ENCODE measurements at regions not wholly inside any gene's neighbourhood (a gene's known extent, or its start where the extent isn't known, plus 50 kb on each side); places are given as distances from the start of the nearest gene placed in this dataset.

DNA sequence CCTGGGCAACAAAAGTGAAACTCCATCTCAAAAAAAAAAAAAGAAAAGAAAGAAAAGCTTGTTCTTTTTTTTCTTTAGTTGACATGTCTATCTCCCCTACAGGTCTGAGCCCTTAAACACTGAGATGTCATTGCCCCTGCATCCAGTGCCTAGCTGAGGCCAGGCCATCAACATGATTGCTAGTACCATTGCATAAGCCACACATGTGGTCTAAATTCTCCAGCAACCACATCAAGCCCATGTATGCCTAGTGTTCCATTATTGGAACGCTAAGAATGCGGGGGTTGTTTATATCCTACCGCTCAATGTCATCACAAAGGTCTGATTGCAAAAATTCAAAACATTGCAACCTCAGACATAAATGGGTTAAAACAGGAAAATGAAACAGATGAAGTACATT is 62.7 kb downstream of the NPTX2 start:
- DNase-seq (ENCODE audit: low read depth in 3 of 3, low spot score in 1 of 3) = no peak

DNA sequence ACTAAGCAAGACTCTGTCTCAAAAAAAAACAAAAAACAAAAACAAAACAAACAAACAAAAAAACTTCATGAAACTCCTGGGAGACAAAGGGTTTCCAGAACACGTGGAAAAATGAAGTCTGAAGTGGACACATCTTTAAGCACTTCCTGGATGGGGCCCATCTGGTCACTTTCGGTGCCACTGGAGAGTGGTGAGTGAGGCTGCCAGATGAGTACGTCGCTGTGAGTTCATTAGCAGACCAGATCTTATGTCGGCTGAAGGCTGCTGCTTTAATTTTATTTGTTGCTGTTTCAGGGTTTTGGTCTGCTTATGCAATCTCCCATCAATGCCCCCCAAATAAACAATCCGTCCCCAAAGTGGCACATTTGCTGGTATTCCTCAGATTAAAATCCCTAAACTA is 64.4 kb downstream of the NPTX2 start:
- DNase-seq (ENCODE audit: low read depth in 3 of 3, low spot score in 1 of 3) = no peak

DNA sequence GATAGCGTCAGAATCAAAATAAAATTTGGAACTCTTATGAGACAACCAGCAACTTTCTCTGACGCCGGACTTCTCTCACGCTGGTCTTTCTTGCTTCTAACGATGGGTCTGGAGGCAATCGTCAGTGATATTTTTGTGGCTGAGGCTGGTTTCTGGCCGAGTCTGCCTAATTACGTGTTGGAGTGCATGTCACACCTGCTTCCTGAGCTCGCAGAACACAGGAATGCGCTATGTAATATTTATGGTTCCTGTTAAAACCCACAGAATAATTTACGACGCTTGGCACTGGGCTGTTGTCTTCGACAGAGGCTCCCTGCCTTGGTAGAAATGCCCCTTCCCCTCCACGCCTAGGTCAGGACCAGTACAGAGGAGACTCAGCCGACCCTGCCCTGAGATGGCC is 64.9 kb downstream of the NPTX2 start:
- no peak for DNase-seq (ENCODE audit: low read depth in 3 of 3, low spot score in 1 of 3)

DNA sequence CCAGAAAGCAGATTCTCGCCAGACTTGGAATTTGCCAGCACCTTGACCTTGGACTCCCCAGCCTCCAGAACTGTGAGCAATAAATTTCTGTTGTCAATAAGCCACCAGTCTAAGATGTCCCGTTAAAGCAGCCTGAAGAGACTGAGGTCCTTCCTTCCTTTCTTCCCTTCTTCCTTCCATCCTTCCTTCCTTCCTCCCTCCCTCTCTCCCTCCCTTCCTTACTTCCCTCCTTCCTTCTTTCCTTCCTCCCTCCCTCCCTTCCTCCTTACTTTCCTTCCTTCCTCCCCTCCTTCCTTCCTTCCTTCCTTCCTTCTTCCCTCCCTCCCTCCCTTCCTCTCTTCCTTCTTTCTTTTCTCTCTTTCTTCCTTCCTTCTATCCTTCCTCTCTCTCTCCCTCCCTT is 66.4 kb downstream of the NPTX2 start:
- no peak for DNase-seq (ENCODE audit: low read depth in 3 of 3, low spot score in 1 of 3)

DNA sequence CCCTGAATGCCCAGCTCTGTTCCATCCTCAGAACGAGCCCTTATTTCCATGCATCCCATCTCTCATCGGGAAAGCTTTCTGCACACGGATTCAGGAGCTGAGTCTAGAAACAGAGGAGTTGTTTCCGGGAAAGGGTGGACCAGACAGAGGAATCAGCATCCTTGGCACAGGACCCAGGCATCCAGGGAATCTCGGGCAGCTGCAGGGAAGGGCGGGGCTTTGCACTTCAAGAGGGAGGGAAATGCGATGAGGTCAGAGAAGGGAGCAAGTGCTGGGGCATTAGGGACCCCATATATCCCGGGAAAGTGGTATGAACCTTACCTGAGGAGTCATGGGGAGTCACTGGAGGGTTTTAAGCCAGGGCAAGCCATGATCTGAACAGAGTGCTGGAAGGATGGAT is 68.5 kb downstream of the NPTX2 start:
- DNase-seq (ENCODE audit: low read depth in 3 of 3, low spot score in 1 of 3) = no peak

DNA sequence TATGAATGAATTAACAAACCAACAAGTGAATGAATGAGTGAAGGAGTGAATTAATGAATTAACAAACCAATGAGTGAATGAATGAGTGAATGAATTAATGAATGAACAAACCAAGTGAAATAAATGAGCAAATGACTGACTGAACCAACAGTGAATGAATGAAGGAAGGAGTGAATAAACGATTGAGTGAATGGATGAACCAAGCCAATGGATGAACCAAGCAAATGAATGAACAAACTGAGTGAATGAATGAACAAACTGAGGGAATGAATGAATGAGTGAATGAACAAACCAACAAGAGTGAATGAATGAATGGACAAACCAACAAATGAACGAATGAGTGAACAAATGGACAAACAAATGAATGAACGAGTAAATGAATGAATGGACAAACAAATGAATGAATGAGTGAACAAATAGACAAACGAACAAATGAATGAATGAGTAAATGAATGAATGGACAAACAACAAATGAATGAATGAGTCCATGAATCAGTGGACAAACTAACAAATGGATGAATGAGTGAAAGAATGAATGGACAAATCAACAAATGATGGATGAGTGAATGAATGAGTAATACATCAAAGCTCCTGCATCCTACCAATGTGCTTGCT is 69.5 kb downstream of the NPTX2 start:
- no peak for DNase-seq (ENCODE audit: low read depth in 3 of 3, low spot score in 1 of 3)

DNA sequence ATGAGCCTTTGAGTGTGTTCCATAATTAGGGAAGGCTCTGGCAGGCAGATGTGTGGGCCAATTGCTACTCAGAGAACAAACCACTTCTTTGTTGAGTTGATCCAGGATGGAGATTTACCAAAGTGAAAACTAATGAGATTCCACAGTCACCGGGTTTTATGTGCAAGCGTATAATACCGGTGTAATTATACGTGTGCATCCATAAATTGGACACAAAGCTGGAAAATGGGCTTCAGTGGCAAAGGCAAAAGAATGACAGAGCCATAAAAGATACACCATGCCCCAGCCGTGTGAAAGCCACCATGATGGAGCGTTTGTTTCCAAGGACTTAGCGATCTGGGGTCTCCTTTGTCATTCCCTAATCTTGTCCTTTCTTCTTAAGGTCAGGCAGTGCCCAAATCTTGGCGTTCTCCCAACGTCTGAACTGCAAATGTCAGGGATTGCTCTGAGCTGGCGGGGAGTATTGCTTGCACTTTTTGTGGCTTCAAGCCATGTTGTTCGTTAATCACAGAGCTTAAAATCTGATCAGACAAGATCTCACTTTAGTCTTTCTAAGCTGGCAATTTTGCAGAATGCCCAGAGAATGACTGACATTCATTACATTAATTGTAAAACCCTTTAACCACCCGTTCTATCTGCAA is 70.1 kb downstream of the NPTX2 start:
- no peak for DNase-seq (ENCODE audit: low read depth in 3 of 3, low spot score in 1 of 3)

DNA sequence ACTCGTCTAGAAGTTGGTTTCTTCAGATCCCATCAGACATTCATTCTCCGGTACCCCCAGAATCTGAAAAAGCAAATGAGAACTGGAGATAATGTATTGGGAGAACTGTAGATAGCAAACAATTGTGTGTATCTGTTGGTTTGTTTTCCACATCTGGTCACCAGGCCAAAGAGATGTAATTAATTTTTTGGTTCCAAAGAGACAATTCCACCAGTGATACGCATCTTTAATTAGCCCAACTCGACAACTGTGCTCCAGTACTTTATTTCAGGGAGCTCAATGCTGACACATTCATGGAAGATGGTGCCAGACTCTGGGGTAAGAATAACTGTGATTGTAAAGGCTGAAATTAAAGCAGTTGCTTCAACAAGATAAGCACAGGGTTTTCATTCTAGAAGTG is 74.5 kb downstream of the NPTX2 start:
- DNase-seq (ENCODE audit: low read depth in 3 of 3, low spot score in 1 of 3) = no peak

DNA sequence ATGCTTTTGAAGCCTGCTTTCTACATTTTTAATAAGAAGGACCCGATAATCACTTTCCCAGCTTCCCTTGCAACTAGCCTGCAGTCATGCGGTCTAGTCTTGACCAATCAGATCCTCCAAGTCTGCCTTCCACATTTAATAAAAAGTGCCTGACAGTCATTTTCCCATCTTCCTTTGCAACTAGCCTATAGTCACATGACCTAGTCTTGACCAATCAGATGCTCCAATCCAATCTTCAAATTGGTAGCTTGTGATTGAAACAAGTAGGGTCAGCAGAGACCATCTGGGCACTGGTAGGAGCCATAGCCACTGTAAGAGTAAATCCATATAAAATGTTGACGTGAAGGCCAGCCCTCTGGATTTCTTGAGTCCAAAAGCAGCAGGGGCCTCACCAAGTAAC is 80.0 kb downstream of the NPTX2 start:
- DNase-seq (ENCODE audit: low read depth in 3 of 3, low spot score in 1 of 3) = no peak

DNA sequence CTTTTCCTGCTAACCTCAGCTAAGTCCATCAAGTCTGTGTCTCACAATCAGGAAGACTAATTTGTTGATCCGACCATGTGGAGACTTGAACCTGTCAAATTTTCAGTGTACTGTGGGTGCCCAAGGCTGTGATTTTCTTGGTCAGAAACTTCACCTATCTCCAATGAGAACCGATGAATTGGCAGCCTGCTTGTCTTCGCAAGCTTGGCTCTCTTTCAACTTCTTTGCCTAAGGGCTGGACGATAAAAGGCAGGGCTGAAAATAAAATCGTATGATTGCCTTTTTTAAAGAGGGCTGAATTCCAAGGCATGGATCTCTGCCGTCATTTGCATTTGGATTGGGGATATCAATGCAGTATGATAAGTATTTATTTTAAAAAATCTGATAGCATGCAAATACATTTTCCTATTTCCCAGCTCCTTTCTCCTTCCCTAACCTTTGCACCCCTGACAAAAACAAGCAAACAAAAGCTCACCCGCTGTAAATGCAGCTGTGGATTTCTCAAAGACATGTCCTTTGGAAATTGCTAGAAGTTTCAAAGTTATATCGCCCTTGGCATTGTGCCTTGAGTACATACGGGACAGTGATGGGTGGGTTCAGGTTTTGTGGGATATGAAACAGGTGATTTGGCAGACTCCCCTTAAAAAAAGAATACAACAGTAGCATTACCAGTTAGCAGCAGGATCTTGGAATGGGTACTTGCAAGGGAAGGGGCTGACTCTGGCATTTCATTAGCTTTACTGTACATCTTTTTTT is 80.6 kb downstream of the NPTX2 start:
- no peak for DNase-seq (ENCODE audit: low read depth in 3 of 3, low spot score in 1 of 3)

DNA sequence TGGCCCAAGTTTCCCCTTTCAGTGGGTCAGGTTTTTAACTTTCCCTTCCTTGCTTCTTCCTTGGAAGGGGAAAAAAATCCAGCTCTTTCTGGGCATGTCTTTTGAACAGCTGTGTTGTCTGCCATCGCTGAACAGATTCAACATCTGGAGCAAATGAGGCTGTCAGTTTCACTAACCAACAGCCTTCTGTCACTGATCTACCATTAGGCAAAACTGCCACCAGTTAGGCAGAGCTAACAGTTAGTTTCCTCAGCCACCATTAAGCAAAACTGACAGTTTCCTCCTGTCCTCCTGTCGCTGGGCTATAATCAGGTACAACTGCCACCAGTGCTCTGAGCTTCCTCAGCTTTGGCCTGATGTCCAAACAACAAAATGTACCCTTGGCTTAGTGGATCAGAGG is 81.9 kb downstream of the NPTX2 start:
- no peak for DNase-seq (ENCODE audit: low read depth in 3 of 3, low spot score in 1 of 3)

DNA sequence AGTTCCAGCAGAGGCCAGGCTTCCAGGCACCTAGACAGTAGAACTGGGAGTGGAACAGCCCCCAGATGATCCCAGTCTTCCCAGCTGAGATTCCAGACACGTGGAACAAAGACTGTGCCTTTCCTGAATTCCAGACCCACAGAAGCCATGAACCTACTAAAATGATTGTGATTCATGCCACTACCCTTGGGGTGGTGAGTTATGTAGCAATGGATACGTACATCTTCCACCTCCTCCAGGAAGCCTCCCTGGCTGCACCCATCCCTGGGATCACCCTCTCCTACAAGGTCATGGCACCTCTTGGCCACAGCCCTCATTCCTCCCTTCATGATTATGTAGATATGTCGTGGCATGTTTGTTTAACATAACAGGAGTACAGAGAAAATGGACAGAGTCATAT is 83.4 kb downstream of the NPTX2 start:
- DNase-seq (ENCODE audit: low read depth in 3 of 3, low spot score in 1 of 3) = no peak

DNA sequence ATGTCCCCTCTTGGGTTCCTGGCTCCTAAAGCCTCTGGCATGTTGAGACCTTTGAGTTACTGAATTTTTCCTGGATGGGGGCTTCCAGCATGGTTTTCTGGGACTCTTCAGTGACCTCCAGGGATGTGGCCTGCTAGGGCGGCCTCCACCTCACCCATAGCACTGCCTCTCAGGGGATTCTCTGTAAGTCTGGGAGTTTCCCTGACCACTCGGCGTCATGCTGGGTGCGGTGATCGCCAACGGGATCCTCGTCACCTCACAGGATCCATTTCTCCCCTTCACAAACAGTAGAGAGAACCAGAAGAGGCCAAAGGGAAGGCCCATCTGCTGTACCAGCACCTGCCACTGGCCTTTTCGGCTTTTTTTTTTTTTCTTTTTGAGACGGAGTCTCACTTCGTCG is 84.3 kb downstream of the NPTX2 start:
- no peak for DNase-seq (ENCODE audit: low read depth in 3 of 3, low spot score in 1 of 3)

DNA sequence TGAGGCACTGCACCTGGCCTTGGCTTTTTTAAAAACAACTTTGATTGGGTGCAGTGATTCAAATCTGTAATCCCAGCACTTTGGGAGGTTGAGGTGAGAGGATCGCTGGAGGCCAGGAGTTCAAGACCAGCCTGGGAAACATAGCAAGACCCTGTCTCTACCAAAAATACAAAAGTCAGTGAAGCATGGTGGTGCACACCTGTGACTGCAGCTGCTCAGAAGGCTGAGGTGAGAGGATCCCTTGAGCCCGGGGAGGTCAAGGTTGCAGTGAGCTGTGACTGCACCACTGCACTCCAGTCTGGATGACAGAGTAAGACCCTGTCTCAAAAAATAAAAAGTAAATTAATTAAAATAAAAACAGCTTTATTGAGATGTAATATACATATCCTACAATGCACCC is 84.9 kb downstream of the NPTX2 start:
- DNase-seq (ENCODE audit: low read depth in 3 of 3, low spot score in 1 of 3) = no peak

DNA sequence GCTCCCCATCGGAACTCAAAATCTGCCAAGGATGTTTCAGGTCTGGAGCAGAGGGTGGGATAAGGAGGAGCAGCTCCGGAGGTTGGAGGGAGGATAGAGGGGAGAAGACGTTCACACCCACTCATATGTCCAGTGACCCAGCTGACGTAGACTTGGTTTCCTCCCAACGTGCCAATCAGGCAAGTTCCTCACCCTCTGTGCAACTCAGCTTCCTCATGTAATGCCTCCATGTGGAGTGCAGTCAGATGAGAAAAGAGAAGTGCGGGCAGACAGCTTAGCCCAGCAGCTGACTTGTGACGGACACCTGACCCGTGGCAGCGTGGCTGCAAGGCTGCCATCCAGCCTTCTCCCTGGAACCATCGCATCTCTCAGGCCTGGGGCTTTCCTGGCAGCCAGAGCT is 86.8 kb downstream of the NPTX2 start:
- no peak for DNase-seq (ENCODE audit: low read depth in 3 of 3, low spot score in 1 of 3)

DNA sequence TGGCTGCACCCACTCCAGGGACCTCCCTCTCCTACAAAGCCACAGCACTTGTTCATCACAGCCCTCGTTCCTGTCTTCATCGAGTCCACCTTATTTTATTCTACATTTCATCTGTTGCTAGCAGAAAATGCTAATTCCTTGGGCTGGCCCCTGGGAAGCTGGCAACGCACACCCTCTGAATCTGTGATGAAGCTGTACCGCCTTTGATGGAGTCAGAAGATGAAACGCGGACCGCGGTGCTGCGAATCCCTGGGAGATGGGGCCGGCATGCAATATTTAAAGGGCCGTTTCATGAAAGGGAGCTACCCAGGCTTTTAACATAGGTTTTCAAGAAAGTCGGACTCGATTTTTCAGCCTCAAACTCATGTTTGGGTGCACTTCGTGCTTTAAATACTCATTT is 88.5 kb downstream of the NPTX2 start:
- no peak for DNase-seq (ENCODE audit: low read depth in 3 of 3, low spot score in 1 of 3)

DNA sequence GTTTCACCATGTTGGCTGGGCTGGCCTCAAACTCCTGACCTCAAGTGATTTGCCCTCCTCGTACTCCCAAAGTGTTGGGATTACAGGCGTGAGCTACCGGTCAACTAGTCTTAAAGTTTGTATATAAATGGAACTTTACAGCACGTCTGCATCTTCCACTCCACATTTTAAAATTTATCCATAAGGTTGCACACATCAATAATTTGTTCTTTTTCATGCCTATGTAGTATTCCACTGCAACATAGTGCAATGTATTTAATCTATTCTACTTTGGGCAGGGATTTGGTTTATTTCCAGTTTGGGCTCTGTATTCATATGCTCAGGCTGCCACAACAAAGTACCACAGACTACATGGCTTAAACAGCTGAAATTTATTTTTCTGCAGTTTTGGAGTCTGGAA is 90.0 kb downstream of the NPTX2 start:
- no peak for DNase-seq (ENCODE audit: low read depth in 3 of 3, low spot score in 1 of 3)

DNA sequence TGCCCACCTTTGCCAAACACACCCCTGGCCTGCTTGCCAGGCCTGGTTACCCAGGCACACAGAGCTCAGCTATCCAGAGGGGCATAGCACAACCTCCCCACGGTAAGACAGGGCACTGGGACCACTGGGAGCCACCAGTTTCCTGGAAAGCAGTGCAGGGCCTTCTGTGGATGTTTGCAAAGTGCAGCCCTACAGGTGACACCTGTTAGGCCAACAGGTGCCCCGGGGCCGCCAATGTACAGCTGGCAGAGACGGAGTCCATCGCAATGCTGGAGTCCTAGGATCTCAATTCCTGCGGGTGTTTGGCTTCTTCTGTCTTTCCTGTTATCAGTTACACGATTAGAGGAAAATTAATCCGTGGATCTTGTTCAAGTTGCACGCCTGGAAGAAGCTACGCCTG is 94.9 kb downstream of the NPTX2 start:
- DNase-seq (ENCODE audit: low read depth in 3 of 3, low spot score in 1 of 3) = no peak

DNA sequence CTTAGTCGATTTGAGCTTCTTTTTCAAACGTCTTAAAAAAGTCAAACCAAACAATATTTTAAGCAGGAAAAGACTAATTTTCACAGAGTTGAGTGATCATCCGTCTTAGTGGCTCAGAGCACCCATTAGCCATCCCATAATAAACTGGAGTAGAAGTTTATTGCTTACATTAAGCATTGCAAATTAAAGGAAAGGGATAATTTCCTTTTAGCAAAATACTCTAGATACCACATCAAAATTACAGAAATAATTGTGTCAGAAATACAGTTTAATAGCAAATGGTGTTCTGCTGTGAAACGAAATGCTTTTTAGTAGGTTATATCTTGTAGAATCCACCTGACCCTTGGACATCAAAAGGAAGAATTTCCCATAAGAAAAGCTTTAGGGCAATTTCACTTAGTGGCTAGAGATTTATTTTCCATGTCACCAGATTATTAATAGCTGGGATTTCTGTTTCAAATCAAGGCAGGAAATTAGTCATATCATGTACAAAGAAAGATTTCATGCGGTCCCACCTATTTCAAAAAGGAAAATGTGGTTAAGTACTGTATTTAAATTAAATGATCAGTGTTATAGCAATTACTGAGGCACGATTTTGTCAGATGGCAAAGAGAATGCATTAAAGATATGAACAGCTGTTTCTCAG is 96.2 kb downstream of the NPTX2 start:
- no peak for DNase-seq (ENCODE audit: low read depth in 3 of 3, low spot score in 1 of 3)

DNA sequence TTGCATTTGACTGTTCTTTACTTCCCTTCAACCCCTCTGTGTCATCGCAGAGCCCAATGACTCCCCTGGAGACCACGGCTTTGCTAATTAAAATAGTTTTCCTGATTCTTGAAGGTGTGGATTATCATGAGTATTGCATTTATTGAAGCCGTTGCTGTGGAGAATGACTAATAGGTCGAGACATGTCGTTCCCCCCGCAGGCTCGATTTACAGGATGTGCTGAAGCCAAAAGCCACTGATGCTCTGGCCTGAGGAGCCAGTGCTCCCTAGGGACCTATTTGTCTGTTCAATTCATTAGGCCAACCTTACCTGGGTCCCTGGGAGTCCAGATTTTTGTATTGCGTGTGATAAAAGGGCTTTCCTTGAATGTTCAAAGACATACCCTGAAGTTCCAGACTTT is 102.3 kb downstream of the NPTX2 start:
- DNase-seq (ENCODE audit: low read depth in 3 of 3, low spot score in 1 of 3) = no peak

DNA sequence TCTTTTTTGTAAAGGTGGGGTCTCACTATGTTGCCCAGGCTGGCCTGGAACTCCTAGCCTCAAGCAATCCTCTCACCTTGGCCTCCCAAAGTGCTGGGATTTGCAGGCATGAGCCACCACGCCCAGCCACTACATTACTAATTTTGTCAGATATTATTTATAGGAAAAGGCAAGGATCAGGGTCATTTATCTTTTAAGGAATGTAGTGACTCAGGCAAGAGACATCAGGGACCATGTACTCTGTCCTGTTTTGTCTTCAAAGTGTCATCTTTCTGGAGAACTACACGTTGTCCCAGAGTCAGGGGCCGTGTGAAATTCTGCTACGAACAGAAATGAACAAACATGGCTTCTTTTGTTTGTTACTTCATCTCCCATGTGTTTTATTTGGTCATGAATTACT is 105.3 kb downstream of the NPTX2 start:
- DNase-seq (ENCODE audit: low read depth in 3 of 3, low spot score in 1 of 3) = no peak

DNA sequence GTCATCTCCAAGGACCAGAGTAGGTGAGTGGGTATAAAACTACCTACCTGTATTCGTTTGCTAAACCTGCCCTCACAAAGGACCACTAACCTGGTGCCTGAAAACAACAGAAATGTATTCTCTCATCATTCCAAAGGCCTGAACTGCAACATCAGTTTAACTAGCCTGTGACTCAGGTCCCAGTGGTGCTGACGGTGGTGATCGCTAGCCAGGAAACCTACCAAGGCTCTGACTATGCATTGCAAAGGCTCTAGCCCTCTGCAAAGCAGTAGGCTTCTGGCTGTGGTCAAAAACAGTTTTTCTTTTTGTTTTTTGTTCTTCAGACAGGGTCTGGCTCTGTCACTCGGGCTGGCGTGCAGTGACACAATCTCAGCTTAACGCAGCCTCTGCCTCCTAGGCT is 107.5 kb downstream of the NPTX2 start:
- no peak for DNase-seq (ENCODE audit: low read depth in 3 of 3, low spot score in 1 of 3)

Measured in stimulated activated CD4-positive, alpha-beta T cell treated with anti-CD3 and anti-CD28 coated beads, TNF-alpha, amount 100 ng/mL, for 1 hour (primary cell).